ENCODE measurements at regions not wholly inside any gene's neighbourhood (a gene's known extent, or its start where the extent isn't known, plus 50 kb on each side); places are given as distances from the start of the nearest gene placed in this dataset.
"Not testable (repeated sequence)": the region's sequence is repeated elsewhere in the genome, so short reads cannot be mapped to it uniquely, and the experiment has no call there.

GRCh38 chr13:79187917-79188690 lies 218.0 kb downstream of the RBM26 start:
- DNase-seq (ENCODE audit: low read depth) = no peak

GRCh38 chr13:79185580-79185979 lies 220.5 kb downstream of the RBM26 start:
- DNase-seq (ENCODE audit: low read depth) = no peak

GRCh38 chr13:79183231-79183630 lies 222.8 kb downstream of the RBM26 start:
- no peak for DNase-seq (ENCODE audit: low read depth)

- not testable (repeated sequence) for DNase-seq (ENCODE audit: low read depth)
These were observed 232.4 kb downstream of the RBM26 start for GRCh38 chr13:79173691-79174090.

- DNase-seq (ENCODE audit: low read depth) = not testable (repeated sequence)
These were observed 233.1 kb downstream of the RBM26 start for GRCh38 chr13:79172924-79173323.

- no peak for DNase-seq (ENCODE audit: low read depth)
These were observed 234.7 kb downstream of the RBM26 start for GRCh38 chr13:79171141-79172061.

GRCh38 chr13:79160818-79161217 lies 245.2 kb downstream of the RBM26 start:
- DNase-seq (ENCODE audit: low read depth) = no peak

GRCh38 chr13:79155883-79156282 lies 250.2 kb downstream of the RBM26 start:
- no peak for DNase-seq (ENCODE audit: low read depth)

GRCh38 chr13:79149210-79149609 lies 256.8 kb downstream of the RBM26 start:
- no peak for DNase-seq (ENCODE audit: low read depth)

GRCh38 chr13:79141082-79141481 lies 265.0 kb downstream of the RBM26 start:
- DNase-seq (ENCODE audit: low read depth) = no peak

- no peak for DNase-seq (ENCODE audit: low read depth)
These were observed 277.9 kb downstream of the RBM26 start for GRCh38 chr13:79128158-79128557.

- no peak for DNase-seq (ENCODE audit: low read depth)
These were observed 279.3 kb downstream of the RBM26 start for GRCh38 chr13:79126706-79127105.

GRCh38 chr13:79124183-79124582 lies 281.9 kb downstream of the RBM26 start:
- DNase-seq (ENCODE audit: low read depth) = no peak

GRCh38 chr13:79121286-79121685 lies 284.8 kb downstream of the RBM26 start:
- no peak for DNase-seq (ENCODE audit: low read depth)

GRCh38 chr13:79119578-79120107 lies 286.4 kb downstream of the RBM26 start:
- DNase-seq (ENCODE audit: low read depth) = no peak

- no peak for DNase-seq (ENCODE audit: low read depth)
These were observed 294.0 kb downstream of the RBM26 start for GRCh38 chr13:79112016-79112415.

- no peak for DNase-seq (ENCODE audit: low read depth)
These were observed 297.0 kb downstream of the RBM26 start for GRCh38 chr13:79108914-79109643.

- DNase-seq (ENCODE audit: low read depth) = no peak
These were observed 307.5 kb downstream of the RBM26 start for GRCh38 chr13:79098596-79098995.

GRCh38 chr13:79097201-79097600 lies 308.9 kb downstream of the RBM26 start:
- DNase-seq (ENCODE audit: low read depth) = no peak

- DNase-seq (ENCODE audit: low read depth) = no peak
These were observed 310.0 kb downstream of the RBM26 start for GRCh38 chr13:79096099-79096498.

- DNase-seq (ENCODE audit: low read depth) = no peak
These were observed 315.4 kb downstream of the RBM26 start for GRCh38 chr13:79090552-79091124.

Measured in stimulated activated CD8-positive, alpha-beta memory T cell treated with anti-CD3 and anti-CD28 coated beads, Interleukin-7, amount 100 ng/mL, for 24 hours (primary cell).